HL-60 (cell line): ENCODE measurements at regions not wholly inside any gene's neighbourhood (a gene's known extent, or its start where the extent isn't known, plus 50 kb on each side); places are given as distances from the start of the nearest gene placed in this dataset.
A peak's percentile ranks its signal among the peaks of the same experiment; 100 is the strongest.
"Not testable (repeated sequence)": the region's sequence is repeated elsewhere in the genome, so short reads cannot be mapped to it uniquely, and the experiment has no call there.

Source experiments
- DNase-seq, 2 experiments: peaks; one replicate each; pipeline ENCODE4 v3.0.0-alpha.2; 2010 to 2020; ENCODE audit warnings: low read depth in 1 of 2, low spot score in 1 of 2
- H3K27ac ChIP-seq: fragments of 250-450 bp; sonication (Bioruptor Pico); replicated peaks from 2 replicates; pipeline ENCODE4 v1.5.1; 2020; ENCODE audit warnings: mild to moderate bottlenecking, moderate library complexity
- H3K27me3 ChIP-seq: fragments of 250-450 bp; sonication (Bioruptor Pico); 2 replicates; pipeline ENCODE4 v1.5.1; 2021; ENCODE audit warnings: mild to moderate bottlenecking, moderate library complexity; ENCODE audit not compliant: insufficient read depth, poor library complexity, severe bottlenecking
- H3K4me3 ChIP-seq: replicated peaks from 2 replicates; pipeline ENCODE4 v1.5.1; 2011; ENCODE audit warnings: mild to moderate bottlenecking, control low read depth, low read length; ENCODE audit not compliant: insufficient read depth
- GABPA ChIP-seq: IDR thresholded peaks from 2 replicates; pipeline ENCODE4 v1.6.1; 2012; ENCODE audit warnings: low read depth
- POLR2AphosphoS5 ChIP-seq: IDR thresholded peaks from 2 replicates; pipeline ENCODE4 v1.6.1; 2012; ENCODE audit warnings: low read depth
- SPI1 ChIP-seq: IDR thresholded peaks from 2 replicates; pipeline ENCODE4 v1.6.1; 2012; ENCODE audit warnings: low read depth, mild to moderate bottlenecking, borderline replicate concordance
- TF ChIP-seq, protein P1 (sequence below): IDR thresholded peaks from 2 replicates; pipeline ENCODE4 v1.6.1; 2012; ENCODE audit warnings: low read depth; ENCODE audit not compliant: insufficient replicate concordance
- TF ChIP-seq, protein P2 (sequence below): IDR thresholded peaks from one replicate; pipeline ENCODE4 v1.5.1; 2011; ENCODE audit warnings: low read length, control low read depth, inconsistent platforms; ENCODE audit not compliant: insufficient read depth

DNA sequence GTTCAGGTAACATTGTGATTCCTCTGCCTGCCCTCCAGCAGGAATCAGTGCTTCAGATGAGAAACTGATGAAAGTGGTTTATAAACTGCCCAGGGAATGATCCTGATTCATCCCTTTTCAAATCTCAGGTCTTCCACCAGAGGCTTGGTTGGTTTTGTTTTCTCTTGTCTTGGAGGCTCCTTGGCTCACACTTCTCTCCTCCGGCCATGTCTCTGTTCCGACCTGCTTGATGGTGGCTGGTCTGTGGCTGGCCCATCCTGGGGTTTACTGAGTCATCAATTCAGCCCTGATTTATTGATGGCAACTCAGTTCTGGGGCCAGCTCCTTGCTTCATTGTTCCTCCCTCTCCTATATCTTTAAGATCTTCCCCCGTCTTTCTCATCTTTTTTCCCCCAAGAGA, 56.6 kb upstream of the SLC2A1 start:
- no peak for TF ChIP-seq POLR2AphosphoS5
- no peak for DNase-seq
- Histone ChIP-seq H3K27ac (no peak overlapping the region), H3K27me3 (no peaks in the 10 kb centered on the region), H3K4me3 (no peak overlapping the region)

DNA sequence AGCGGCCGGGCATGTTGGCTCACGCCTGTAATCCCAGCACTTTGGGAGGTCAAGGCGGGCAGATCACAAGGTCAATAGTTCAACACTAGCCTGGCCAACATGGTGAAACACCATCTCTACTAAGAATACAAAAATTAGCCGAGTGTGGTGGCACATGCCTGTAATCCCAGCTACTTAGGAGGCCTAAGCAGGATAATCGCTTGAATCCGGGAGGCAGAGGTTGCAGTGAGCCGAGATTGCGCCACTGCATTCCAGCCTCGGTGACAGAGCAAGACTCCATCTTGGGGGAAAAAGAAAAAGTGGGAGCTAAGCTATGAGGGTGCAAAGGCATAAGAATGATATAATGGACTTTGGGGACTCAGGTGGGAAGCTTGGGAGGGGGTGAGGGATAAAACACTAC, 55.9 kb upstream of the SLC2A1 start:
- not testable (repeated sequence) for DNase-seq, H3K4me3 ChIP-seq, H3K27me3 ChIP-seq, H3K27ac ChIP-seq

DNA sequence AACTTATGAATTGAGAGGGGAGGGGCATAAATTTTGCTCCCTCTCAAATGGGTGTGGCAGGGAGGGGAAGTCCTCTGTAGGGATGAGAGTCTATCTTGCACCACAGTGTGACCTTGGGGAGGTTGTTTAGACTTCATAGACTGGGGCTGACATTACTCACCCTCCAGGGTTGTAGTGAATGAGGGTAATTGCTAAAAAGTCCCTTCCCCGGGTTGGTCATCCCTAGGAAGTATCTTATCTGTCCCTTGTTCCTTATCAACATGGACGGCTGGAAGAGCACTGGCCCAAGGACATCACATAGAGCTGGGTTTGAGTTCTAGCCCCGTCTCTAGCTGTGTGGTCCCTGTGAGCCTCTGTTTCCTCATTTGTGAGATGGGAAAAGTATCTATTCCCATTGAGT, 52.4 kb upstream of the SLC2A1 start:
- no peak overlapping the region for H3K4me3 ChIP-seq
- no peak for DNase-seq
- H3K27ac ChIP-seq: no peak overlapping the region
- no peaks in the 10 kb centered on the region for H3K27me3 ChIP-seq
- TF ChIP-seq, protein P1, sequence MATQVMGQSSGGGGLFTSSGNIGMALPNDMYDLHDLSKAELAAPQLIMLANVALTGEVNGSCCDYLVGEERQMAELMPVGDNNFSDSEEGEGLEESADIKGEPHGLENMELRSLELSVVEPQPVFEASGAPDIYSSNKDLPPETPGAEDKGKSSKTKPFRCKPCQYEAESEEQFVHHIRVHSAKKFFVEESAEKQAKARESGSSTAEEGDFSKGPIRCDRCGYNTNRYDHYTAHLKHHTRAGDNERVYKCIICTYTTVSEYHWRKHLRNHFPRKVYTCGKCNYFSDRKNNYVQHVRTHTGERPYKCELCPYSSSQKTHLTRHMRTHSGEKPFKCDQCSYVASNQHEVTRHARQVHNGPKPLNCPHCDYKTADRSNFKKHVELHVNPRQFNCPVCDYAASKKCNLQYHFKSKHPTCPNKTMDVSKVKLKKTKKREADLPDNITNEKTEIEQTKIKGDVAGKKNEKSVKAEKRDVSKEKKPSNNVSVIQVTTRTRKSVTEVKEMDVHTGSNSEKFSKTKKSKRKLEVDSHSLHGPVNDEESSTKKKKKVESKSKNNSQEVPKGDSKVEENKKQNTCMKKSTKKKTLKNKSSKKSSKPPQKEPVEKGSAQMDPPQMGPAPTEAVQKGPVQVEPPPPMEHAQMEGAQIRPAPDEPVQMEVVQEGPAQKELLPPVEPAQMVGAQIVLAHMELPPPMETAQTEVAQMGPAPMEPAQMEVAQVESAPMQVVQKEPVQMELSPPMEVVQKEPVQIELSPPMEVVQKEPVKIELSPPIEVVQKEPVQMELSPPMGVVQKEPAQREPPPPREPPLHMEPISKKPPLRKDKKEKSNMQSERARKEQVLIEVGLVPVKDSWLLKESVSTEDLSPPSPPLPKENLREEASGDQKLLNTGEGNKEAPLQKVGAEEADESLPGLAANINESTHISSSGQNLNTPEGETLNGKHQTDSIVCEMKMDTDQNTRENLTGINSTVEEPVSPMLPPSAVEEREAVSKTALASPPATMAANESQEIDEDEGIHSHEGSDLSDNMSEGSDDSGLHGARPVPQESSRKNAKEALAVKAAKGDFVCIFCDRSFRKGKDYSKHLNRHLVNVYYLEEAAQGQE: no peak
- TF ChIP-seq, protein P2, sequence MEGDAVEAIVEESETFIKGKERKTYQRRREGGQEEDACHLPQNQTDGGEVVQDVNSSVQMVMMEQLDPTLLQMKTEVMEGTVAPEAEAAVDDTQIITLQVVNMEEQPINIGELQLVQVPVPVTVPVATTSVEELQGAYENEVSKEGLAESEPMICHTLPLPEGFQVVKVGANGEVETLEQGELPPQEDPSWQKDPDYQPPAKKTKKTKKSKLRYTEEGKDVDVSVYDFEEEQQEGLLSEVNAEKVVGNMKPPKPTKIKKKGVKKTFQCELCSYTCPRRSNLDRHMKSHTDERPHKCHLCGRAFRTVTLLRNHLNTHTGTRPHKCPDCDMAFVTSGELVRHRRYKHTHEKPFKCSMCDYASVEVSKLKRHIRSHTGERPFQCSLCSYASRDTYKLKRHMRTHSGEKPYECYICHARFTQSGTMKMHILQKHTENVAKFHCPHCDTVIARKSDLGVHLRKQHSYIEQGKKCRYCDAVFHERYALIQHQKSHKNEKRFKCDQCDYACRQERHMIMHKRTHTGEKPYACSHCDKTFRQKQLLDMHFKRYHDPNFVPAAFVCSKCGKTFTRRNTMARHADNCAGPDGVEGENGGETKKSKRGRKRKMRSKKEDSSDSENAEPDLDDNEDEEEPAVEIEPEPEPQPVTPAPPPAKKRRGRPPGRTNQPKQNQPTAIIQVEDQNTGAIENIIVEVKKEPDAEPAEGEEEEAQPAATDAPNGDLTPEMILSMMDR: no peak
- no peak for TF ChIP-seq POLR2AphosphoS5

GRCh38 chr1:43009274-43009673, 50.6 kb upstream of the SLC2A1 start:
- Histone ChIP-seq H3K27me3 (no peaks in the 10 kb centered on the region), H3K4me3 (no peak overlapping the region), H3K27ac (no peak overlapping the region)
- no peak for DNase-seq
- peak; percentile 39; the same call in 1 of the 2 replicates for TF ChIP-seq SPI1
- TF ChIP-seq, protein P1: no peak

- H3K4me3 ChIP-seq: no peak overlapping the region
- H3K27ac ChIP-seq: no peak overlapping the region
- no peaks in the 10 kb centered on the region for H3K27me3 ChIP-seq
- no peak for TF ChIP-seq GABPA
- TF ChIP-seq POLR2AphosphoS5: no peak
- TF ChIP-seq, protein P2: no peak
- TF ChIP-seq, protein P1: no peak
- no peak for TF ChIP-seq SPI1
- no peak for DNase-seq
Measured at GRCh38 chr1:43008115-43009060, 49.7 kb upstream of the SLC2A1 start.
